NCI-H1417 treated with DMSO at 0.1 percent for 48 hours (cell line): ENCODE measurements at regions not wholly inside any gene's neighbourhood (a gene's known extent, or its start where the extent isn't known, plus 50 kb on each side); places are given as distances from the start of the nearest gene placed in this dataset.

Experiments used
- DNase-seq: peaks from one replicate; lab custom pipeline; 2025; lab: John Stamatoyannopoulos, UW

- DNase-seq, result no peak
These were observed 371.9 kb upstream of the TBL1XR1 start for GRCh38 chr3:177569193-177569592.

DNA sequence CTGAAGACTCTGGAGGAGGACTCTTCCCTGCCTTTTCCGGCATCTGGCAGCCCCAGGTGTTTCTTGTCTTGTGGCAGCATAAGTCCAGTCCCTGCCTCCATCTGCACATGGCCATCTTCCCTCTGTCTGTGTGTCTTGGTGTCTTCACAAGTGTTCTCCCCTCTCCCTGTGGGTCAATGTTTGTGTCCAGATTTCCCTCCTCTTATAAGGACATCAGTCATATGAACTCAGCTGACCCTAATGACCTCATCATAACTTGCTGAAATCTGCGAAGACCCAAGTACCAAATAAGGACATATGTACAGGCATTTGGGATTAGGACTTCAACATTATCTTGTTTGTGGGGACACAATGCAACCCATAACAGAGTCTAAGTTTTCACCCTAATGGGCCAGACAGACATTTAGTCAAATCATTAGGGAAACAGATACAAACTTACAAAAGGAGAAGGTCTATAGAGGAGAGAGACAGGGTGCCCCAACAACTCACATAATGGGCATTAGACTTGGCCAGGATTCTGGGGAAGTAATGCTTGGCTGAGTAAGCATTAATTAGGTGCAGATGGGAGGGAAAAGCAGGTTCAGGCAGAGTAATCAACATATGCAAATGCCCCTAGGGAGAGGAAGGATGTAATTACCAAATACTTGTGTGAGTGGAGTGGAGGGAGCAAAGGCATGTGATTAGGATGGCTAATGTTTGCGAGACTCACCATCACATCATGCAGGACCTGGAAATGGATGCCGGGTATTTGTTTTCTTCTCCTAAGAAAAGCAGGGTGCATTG lies 372.8 kb upstream of the TBL1XR1 start:
- no peak for DNase-seq

GRCh38 chr3:177571271-177571943 lies 374.1 kb upstream of the TBL1XR1 start:
- no peak for DNase-seq

DNA sequence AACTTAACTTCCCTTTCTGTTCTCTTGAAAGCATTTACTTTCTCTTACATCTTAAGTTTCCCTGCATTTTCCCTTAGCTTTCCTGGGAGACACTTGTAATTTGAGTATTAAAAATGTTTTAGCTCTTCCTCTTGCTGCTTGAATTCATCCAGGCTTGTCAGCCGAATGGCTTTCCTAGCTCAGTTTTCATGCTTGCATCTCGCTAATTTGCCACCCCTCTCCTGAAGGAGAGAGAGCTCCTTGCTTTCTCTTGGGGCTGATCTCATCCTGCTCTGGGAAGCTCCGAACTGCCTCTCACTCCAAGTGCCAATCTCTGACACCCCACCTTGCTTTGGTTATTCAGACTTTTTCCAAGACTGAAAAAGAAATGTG lies 374.6 kb upstream of the TBL1XR1 start:
- no peak for DNase-seq

GRCh38 chr3:177574222-177574856 lies 377.1 kb upstream of the TBL1XR1 start:
- no peak for DNase-seq

- no peak for DNase-seq
These were observed 379.5 kb upstream of the TBL1XR1 start for GRCh38 chr3:177576746-177577145.

- DNase-seq, result no peak
These were observed 381.2 kb upstream of the TBL1XR1 start for GRCh38 chr3:177578488-177578887.

- DNase-seq, result no peak
These were observed 382.1 kb upstream of the TBL1XR1 start for GRCh38 chr3:177579419-177579818.

DNA sequence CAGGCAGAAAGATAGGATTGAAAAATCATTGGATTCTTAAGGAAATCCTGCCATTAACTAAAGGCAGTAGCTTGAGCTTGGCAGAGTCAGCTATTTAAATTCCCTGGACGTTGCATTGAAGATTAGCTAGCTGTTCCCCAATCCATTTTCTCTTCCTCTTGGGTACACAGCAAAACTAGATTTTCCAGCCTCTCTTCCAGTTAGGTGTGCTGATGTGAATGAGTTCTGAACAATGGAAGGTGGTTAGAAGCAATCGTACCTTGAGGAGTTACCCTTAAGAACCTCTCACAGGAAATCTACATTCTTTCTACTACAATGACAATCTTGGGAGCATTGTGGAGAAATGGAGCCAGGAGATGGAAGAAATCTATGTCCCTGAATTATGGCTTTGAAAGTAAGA lies 383.2 kb upstream of the TBL1XR1 start:
- DNase-seq, result no peak

DNA sequence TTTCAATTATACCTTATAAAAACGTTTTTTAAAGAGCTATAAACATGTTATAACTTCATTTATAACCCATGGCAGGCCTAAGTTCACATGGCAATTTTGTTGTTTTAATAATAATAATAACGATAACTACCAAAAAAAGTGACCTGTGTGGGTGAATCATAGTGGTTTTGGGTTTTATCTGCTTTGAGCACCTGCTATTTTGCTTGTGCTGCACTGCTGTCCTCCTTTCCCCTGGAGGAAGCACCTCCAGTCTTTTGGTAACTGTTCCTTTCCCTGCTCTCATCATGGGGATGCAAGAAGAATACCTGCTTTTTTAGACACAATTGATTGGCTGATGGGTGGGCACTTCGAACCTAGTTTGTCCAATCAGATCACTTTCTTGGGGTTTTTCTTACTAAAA lies 388.0 kb upstream of the TBL1XR1 start:
- DNase-seq, result no peak

DNA sequence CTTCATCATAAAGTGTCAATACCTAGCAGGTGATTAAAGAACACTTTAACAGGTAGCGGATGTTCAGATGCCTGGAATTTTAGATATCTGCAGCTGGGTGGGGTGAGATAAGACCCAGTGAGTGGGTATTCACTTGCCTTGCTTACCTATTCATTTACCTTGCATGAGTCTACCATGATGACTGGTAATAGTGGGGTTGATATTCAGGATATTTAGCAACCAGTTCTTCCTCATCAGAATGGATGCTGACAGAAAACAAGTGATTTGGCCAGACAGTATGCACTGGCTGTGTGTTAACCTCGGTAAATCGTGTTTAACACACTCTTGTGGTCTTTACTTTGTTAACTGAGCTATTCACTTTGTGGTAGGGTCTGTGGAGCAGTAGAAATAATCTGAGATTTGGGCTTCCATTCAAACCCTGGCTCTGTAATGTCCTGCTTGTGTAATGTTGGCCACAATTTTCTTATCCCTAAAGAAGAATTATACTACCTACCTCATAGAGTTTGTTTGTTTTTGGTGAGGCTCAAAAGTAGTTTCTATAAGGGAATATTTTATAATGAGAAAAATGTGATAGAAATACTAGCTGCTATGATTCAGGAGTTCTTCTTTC lies 391.9 kb upstream of the TBL1XR1 start:
- DNase-seq, result no peak

DNA sequence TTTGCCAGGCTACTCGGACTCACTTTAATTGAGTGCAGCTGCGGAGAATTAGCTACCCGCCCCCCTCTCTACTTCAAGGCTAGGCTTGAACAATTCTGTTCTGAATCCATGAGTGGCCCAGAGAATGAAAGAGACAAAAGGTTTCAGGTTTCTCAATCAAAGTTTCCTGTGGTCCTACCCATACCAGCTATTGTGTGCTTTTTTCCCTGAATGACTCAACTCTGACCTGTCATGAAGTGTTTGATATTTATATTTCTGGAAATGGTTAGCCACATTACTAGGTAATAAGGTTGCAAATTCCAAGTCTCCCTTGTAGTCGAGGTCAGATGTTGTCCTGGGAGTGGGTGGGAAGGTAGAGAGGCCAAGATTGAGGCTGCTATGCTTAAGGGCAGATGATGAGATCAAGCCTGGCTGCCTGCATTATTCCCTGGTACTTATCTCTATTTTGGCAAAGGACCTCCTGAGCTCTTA lies 392.7 kb upstream of the TBL1XR1 start:
- DNase-seq, result no peak

DNA sequence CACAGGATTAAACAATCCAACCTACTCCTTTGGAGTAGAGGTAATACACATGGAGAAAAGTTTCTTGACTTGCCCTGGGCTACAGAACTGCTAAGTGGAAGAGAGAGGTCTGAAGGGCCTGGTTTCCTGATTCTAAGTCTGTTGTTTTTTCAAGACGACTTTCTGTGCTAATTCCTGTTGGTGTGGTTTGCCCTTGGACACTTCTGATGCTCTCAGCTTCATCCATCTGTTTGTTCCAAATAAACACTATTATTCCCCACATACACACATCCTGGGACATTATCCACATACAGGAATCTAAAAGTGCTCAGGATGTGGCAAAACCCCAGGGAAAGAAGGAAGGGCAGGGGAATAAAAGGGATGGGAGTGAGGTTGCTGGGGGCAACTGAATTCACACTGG lies 393.5 kb upstream of the TBL1XR1 start:
- no peak for DNase-seq

- no peak for DNase-seq
These were observed 394.1 kb upstream of the TBL1XR1 start for GRCh38 chr3:177591379-177591778.

DNA sequence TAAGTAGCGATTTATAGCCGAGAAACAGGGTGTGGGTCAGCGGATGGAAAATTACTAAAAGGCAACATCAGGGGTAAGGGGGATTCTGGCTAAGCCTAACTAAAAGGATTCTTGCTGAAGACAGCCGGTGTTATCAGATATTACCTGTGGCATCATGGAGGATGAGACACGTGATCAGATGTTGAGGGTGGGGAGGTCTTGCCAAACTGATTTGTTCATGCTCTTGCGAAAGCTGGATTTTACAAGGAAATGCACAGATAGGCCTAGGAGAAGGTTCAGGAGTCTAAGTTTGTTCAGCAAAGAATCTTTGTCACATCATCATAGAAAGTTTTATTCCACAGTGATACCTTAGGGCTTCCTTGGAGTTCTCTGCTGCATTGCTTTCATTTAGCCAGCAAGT lies 396.8 kb upstream of the TBL1XR1 start:
- no peak for DNase-seq

GRCh38 chr3:177595530-177596188 lies 398.4 kb upstream of the TBL1XR1 start:
- no peak for DNase-seq

GRCh38 chr3:177596248-177596815 lies 399.1 kb upstream of the TBL1XR1 start:
- DNase-seq, result no peak

DNA sequence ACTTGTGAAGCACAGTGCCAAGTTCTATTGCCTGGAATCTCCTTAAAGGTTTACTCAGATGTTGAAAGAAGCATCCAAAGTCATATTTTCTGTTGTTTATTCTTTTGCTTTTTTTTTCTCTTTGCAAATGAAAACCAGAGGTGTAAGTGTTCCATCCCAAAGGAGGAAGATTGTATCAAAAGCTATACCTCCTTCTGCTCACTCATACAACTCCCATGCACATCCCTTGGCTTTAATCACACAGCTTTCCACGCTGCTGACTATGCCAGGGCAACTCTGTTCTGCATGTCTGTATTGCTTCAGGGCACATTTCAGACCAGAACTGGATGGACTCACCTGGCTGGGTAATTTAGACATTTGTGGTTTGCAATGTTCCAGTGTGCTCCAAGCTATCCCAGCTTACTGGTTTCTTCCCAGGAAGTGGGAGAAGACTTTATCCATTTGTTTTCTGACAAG lies 399.6 kb upstream of the TBL1XR1 start:
- no peak for DNase-seq

GRCh38 chr3:177597311-177598096 lies 400.2 kb upstream of the TBL1XR1 start:
- DNase-seq, result no peak

- no peak for DNase-seq
These were observed 401.0 kb upstream of the TBL1XR1 start for GRCh38 chr3:177598097-177598833.
